ENCODE measurements at regions not wholly inside any gene's neighbourhood (a gene's known extent, or its start where the extent isn't known, plus 50 kb on each side); places are given as distances from the start of the nearest gene placed in this dataset.

GRCh38 chr15:69979262-69979661, 118.5 kb downstream of the TLE3 start:
- Histone ChIP-seq H3K27me3 (no peaks in the 10 kb centered on the region), H3K4me3 (replicated peaks in 1 of 3) (no peak overlapping the region)

GRCh38 chr15:69979783-69980182, 117.9 kb downstream of the TLE3 start:
- intact Hi-C loops (cut with DNase I): no loop called here
- DNase-seq: no peak
- H3K36me3 ChIP-seq: no peaks in the 10 kb centered on the region
- no peaks in the 10 kb centered on the region for H3K4me1 ChIP-seq
- no peak overlapping the region for H3K4me3 ChIP-seq (replicated peaks in 1 of 3)
- TF ChIP-seq CTCF (IDR thresholded peaks at IDR 0.05) (no peak), POLR2A (IDR thresholded peaks at IDR 0.05) (no peak)
- H3K27me3 ChIP-seq: no peaks in the 10 kb centered on the region
- H3K9me3 ChIP-seq: no peaks in the 10 kb centered on the region
- WGBS, 2 donors: 78 to 81% methylated on average over 8 of the region's 8 CpGs
- no peak overlapping the region for H3K27ac ChIP-seq

More at GRCh38 chr15:69979262-69979661, 118.5 kb downstream of the TLE3 start:
- Histone ChIP-seq H3K36me3 (no peaks in the 10 kb centered on the region), H3K4me1 (no peaks in the 10 kb centered on the region), H3K27ac (no peak overlapping the region), H3K9me3 (no peaks in the 10 kb centered on the region)
- intact Hi-C loops (cut with DNase I): no loop called here
- TF ChIP-seq CTCF (IDR thresholded peaks at IDR 0.05) (no peak), POLR2A (IDR thresholded peaks at IDR 0.05) (no peak)
- WGBS, 2 donors: 43 to 46% methylated on average over 1 to 5 of the region's 5 CpGs
- peak; percentile 4 to 9 for DNase-seq

GRCh38 chr15:69980341-69981059, 117.2 kb downstream of the TLE3 start:
- 61 to 79% methylated on average over 7 of the region's 7 CpGs for WGBS, 2 donors
- no peaks in the 10 kb centered on the region for H3K4me1 ChIP-seq
- no peak for TF ChIP-seq CTCF (IDR thresholded peaks at IDR 0.05)
- TF ChIP-seq POLR2A (IDR thresholded peaks at IDR 0.05): no peak
- no peaks in the 10 kb centered on the region for H3K36me3 ChIP-seq
- H3K9me3 ChIP-seq: no peaks in the 10 kb centered on the region
- no peaks in the 10 kb centered on the region for H3K27me3 ChIP-seq
- no peak overlapping the region for H3K27ac ChIP-seq
- H3K4me3 ChIP-seq (replicated peaks in 1 of 3): no peak overlapping the region
- intact Hi-C loops (cut with DNase I): no loop called here
- no peak for DNase-seq

GRCh38 chr15:69982037-69982436, 115.7 kb downstream of the TLE3 start:
- H3K27me3 ChIP-seq: no peaks in the 10 kb centered on the region
- H3K27ac ChIP-seq: no peak overlapping the region
- H3K4me1 ChIP-seq: no peaks in the 10 kb centered on the region
- no peaks in the 10 kb centered on the region for H3K9me3 ChIP-seq
- DNase-seq: no peak
- no peaks in the 10 kb centered on the region for H3K36me3 ChIP-seq
- no peak overlapping the region for H3K4me3 ChIP-seq (replicated peaks in 1 of 3)
- TF ChIP-seq CTCF (IDR thresholded peaks at IDR 0.05) (no peak), POLR2A (IDR thresholded peaks at IDR 0.05) (no peak)
- 73 to 79% methylated on average over 2 of the region's 2 CpGs for WGBS, 2 donors
- intact Hi-C loops (cut with DNase I): no loop called here

- no peak overlapping the region for H3K27ac ChIP-seq
- DNase-seq: no peak
- H3K27me3 ChIP-seq: no peaks in the 10 kb centered on the region
- WGBS, 2 donors: 87 to 89% methylated on average over 7 of the region's 7 CpGs
- no peaks in the 10 kb centered on the region for H3K9me3 ChIP-seq
- no peaks in the 10 kb centered on the region for H3K4me1 ChIP-seq
- H3K4me3 ChIP-seq (replicated peaks in 1 of 3): no peak overlapping the region
- TF ChIP-seq CTCF (IDR thresholded peaks at IDR 0.05) (no peak), POLR2A (IDR thresholded peaks at IDR 0.05) (no peak)
- H3K36me3 ChIP-seq: no peaks in the 10 kb centered on the region
- intact Hi-C loops (cut with DNase I): no loop called here
Observed at GRCh38 chr15:69983696-69984265, 113.9 kb downstream of the TLE3 start.

Data from thyroid gland (tissue), 4 donors.